GM19467 (cell line): ENCODE measurements at regions not wholly inside any gene's neighbourhood (a gene's known extent, or its start where the extent isn't known, plus 50 kb on each side); places are given as distances from the start of the nearest gene placed in this dataset.
"Not testable (repeated sequence)": the region's sequence is repeated elsewhere in the genome, so short reads cannot be mapped to it uniquely, and the experiment has no call there.

ENCODE experiments used
- ATAC-seq: cut with Tn5 transposase; IDR thresholded peaks from one replicate; pipeline ENCODE4 v1.9.1; 2021; ENCODE audit warnings: mild to moderate bottlenecking, moderate library complexity; ENCODE audit not compliant: unreplicated experiment

- not testable (repeated sequence) for ATAC-seq
Observed at GRCh38 chr9:62833323-62834200, 1643.7 kb downstream of the SPATA31A7 start.

DNA sequence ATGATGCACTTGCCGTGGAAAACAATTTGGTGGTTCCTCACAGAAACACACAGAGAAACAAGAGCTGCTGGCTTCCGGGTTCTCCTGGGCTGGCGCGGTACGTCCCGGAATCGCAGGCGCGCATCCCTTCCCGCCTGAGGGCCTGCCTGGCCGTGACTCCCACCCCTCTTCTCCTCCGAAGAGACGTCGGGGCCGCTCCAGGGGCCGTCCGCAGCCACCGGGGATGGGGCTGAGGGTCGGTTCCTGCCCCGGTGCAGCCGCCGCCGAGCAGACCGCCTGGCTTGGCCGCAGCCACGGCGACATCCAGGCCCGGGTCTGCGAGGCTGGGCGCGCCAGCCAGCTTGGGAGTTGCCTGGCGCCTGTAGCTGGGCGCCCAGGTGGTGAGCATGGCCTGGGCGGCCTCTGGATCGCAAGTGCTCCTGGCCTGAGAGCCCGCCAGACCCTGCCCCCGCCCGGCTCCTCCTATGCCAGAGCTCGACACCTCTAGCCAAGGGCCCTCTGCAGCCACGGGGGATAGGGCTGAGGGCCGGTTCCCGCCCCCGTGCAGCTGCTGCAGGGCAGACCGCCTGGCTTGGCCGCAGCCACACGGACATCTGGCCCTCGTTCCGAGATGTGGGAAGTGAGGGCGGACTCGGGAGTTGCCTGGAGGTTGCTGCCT lies 1647.5 kb downstream of the SPATA31A7 start:
- peak; percentile 19 for ATAC-seq

DNA sequence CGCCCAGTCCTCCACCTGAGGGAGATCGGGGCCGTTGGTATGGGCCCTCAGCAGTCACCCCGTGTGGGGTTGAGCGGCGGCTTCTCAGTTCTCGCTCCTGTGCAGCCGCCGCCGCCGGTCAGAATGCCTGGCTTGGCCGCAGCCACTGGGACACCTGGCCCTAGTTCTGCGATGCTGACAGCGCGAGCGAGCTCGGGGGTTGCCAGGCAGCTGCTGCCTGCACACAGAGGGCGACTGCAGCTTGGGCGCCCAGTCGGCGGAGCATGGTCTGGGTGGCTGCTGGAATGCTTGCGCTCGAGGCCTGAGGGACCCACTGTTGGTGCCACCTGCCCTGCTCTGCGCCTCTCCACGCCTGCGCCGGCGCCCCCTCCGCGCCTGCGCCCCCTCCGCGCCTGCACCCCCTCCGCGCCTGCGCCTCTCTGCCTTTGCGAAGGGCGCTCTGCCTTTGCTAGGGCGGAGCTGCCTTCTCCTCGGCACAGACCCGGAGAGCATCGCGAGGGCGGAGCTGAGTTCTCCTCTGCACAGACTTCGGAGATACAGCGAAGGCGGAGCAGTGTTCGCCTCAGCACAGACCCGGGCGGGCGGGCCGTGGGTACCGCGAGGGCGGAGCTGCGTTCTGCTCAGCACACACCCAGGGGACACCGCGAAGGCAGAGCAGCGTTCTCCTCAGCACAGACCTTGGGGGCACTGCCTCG lies 1648.3 kb downstream of the SPATA31A7 start:
- peak; percentile 100 for ATAC-seq

DNA sequence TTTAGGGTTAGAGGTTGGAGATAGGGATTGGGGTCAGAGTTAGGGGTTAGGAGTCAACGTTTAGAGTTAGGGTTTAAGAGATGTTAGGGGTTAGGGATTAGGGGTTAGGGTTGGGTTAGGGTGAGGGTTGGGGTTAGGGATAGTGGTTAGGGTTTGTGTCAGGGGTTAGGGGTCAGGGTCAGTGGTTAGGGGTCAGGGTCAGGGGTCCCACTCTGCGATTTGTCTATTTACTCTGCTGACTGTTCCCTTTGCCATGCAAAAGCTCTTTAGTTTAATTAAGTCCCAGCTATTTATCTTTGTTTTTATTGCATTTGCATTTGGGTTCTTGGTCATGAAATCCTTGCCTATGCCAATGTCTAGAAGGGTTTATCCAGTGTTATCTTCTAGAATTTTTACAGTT lies 1649.3 kb downstream of the SPATA31A7 start:
- not testable (repeated sequence) for ATAC-seq

DNA sequence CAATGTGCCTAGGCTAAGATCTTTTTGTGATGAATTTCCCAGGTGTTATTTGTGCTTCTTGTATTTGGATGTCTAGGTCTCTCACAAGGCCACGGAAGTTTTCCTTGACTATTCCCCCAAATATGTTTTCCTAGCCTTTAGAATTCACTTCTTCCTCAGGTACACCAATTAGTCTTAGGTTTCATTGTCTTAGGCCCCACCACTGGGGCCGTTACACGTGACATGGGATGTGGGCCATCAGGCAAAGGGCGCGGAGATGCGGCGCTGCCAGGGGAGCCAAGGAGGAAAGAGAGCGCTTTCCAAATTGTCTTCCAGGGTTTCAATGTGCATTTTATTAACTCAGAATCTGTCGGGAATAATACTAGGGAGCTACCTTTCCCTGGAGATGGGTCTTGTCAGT lies 1653.3 kb downstream of the SPATA31A7 start:
- ATAC-seq: not testable (repeated sequence)

DNA sequence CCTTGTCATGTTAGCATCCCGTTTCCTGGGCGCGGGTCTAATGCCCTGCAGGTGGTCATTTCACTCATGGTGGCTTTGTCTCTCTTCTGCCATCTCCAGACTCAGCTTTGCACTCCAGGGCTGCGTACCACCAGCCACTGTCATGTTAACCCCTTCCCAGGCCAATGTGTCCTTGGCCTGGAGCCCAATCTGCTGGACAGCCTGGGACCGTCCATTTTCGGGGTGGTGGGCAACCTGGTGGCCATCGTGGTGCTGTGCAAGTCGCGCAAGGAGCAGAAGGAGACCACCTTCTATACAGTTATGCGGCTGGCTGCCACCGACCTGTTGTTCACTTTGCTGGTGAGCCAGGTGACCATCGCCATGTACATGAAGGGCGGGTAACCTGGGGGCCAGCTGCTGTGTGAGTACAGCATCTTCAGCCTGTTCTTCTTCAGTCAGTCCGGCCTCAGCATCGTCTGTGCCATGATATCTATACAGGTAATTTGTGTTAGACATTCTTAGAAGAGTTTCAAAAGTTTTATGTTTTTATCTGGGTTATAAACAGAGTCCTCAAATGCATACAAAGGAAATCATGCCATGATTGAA lies 1654.0 kb downstream of the SPATA31A7 start:
- not testable (repeated sequence) for ATAC-seq

DNA sequence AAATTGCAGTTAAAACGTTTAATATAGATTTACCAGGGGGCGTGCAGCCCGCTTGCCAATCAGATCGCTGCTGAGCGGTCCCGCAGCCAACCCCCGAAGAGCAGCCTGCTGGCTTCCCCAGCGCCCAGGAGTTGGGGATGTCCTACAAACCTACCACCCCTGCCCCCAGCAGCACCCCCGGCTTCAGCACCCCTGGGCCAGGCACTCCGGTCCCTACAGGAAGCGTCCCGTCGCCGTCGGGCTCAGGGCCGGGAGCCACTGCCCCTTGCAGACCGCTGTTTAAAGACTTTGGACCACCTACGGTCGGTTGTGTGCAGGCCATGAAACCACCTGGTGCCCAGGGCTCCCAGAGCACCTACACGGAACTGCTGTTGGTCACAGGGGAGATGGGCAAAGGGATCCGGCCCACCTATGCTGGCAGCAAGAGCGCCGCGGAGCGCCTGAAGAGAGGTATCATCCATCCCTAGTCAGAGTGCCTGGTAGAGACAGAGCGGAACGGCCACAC lies 1654.9 kb downstream of the SPATA31A7 start:
- not testable (repeated sequence) for ATAC-seq

DNA sequence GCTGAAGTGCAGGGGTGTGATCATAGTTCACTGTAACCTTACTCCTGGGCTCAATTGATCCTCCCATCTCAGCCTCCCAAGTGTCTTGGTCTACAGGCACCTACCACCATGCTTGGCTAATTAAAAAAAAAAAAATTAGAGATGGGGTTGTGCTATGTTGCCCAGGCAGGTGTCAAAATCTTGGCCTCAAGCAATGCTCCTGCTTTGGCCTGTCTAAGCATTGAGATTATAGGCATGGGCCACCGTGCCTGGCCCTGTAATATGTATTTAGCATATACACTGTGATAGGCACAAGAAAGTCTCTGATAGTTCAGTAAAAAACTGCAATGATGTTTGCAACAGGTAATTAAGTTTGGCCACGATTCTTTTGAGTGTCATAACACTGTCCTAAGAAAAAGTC lies 1658.4 kb downstream of the SPATA31A7 start:
- not testable (repeated sequence) for ATAC-seq

- ATAC-seq: not testable (repeated sequence)
Observed at GRCh38 chr9:62849991-62850390, 1660.2 kb downstream of the SPATA31A7 start.

DNA sequence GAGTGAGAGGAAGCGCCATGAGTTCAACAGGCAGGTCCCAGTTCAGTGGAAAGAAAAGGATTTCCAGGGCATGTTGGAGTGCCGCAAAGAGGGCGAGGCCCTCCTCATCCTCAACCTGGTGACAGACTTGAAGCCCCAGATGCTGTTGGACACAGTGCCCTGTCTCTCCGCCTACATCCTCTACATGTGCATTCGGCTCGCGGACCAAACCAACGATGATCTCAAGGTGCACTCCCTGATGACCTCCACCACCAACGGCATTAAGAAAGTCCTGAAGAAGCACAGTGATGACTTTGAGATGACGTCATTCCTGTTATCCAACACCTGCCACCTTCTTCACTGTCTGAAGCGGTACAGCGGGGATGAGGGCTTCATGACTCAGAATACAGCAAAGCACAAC lies 1667.4 kb downstream of the SPATA31A7 start:
- not testable (repeated sequence) for ATAC-seq

GRCh38 chr9:62858240-62858639 lies 1668.4 kb downstream of the SPATA31A7 start:
- not testable (repeated sequence) for ATAC-seq

GRCh38 chr9:62860939-62861860 lies 1671.4 kb downstream of the SPATA31A7 start:
- not testable (repeated sequence) for ATAC-seq

DNA sequence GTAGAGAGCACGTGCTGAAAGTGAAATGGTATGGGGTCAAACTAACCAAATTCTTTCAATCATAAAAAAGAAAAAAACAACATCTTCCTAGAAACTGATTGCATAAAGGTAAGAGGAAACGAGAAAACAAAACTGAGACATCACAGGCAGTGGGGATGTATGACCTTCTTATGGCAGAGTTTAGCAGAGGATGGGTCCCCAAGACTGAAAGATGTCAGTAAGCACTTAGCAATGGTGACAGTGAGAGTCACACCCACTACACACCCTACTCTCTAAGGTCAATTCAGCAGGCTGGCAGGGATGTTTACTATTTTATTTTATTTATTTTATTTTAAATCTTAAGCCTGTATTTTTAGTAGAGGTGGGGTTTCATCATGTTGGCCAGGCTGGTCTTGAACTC lies 1672.3 kb downstream of the SPATA31A7 start:
- ATAC-seq: not testable (repeated sequence)

GRCh38 chr9:62863319-62863718 lies 1673.5 kb downstream of the SPATA31A7 start:
- ATAC-seq: not testable (repeated sequence)

GRCh38 chr9:62863867-62864266 lies 1674.0 kb downstream of the SPATA31A7 start:
- ATAC-seq: not testable (repeated sequence)

GRCh38 chr9:62864481-62865469 lies 1674.9 kb downstream of the SPATA31A7 start:
- ATAC-seq: not testable (repeated sequence)

DNA sequence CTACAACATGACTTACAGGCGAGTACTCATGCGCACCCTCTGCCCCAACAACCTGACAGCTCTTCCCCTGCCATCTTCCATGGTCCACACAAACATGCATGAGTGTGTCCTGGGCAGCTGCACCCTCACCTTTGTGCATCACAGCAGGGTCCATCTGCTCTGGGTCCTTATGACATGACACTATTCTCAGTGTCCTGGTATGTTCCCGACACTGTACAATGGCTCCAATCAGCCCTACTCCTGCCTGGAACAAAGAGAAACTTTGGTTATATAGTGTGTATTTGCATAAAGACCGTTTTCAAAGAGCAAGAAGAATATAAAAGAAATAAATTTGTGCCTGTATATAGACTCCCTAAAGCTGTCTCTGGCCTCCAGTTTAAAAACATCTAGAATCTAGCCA lies 1679.2 kb downstream of the SPATA31A7 start:
- ATAC-seq: not testable (repeated sequence)

- not testable (repeated sequence) for ATAC-seq
Observed at GRCh38 chr9:62871765-62872164, 1681.9 kb downstream of the SPATA31A7 start.
